PC-3 (cell line): ENCODE measurements at regions not wholly inside any gene's neighbourhood (a gene's known extent, or its start where the extent isn't known, plus 50 kb on each side); places are given as distances from the start of the nearest gene placed in this dataset.
"Not testable (repeated sequence)": the region's sequence is repeated elsewhere in the genome, so short reads cannot be mapped to it uniquely, and the experiment has no call there.

Experiments used
- CTCF ChIP-seq: fragments of 300-600 bp; sonication (generic); conservative IDR thresholded peaks from 2 replicates; pipeline ENCODE4 v1.5.1; 2017; ENCODE audit warnings: antibody characterized with exemption, low read depth, mild to moderate bottlenecking, low read length
- EZH2 ChIP-seq: fragments of 300-600 bp; sonication (generic); IDR thresholded peaks from one replicate; pipeline ENCODE4 v1.6.1; 2017; ENCODE audit warnings: antibody characterized with exemption, mild to moderate bottlenecking, low read length; ENCODE audit not compliant: unreplicated experiment
- EZH2phosphoT487 ChIP-seq: fragments of 300-600 bp; sonication (generic); IDR thresholded peaks from 2 replicates; pipeline ENCODE4 v1.6.1; 2018; ENCODE audit warnings: mild to moderate bottlenecking, antibody characterized with exemption, low read length, borderline replicate concordance

- TF ChIP-seq CTCF, EZH2, EZH2phosphoT487: not testable (repeated sequence)
Measured at GRCh38 chr9:67109859-67110258, 117.5 kb upstream of the SPATA31A3 start.
